HEK293 (cell line): ENCODE measurements at regions not wholly inside any gene's neighbourhood (a gene's known extent, or its start where the extent isn't known, plus 50 kb on each side); places are given as distances from the start of the nearest gene placed in this dataset.

ENCODE experiments used
- GLIS1 ChIP-seq: fragments of 450-650 bp; formaldehyde crosslinking; IDR thresholded peaks from 2 replicates; pipeline ENCODE4 v1.5.1; 2016; ENCODE audit warnings: missing biosample characterization, missing genetic modification characterization
- GLIS2 ChIP-seq: fragments of 450-650 bp; formaldehyde crosslinking; IDR thresholded peaks from 2 replicates; pipeline ENCODE4 v1.5.1; 2016; ENCODE audit warnings: missing biosample characterization, missing genetic modification characterization
- KLF16 ChIP-seq: fragments of 450-650 bp; formaldehyde crosslinking; IDR thresholded peaks from 2 replicates; pipeline ENCODE4 v1.5.1; 2017; ENCODE audit warnings: missing biosample characterization, missing genetic modification characterization
- KLF7 ChIP-seq: fragments of 450-650 bp; formaldehyde crosslinking; IDR thresholded peaks from 2 replicates; pipeline ENCODE4 v1.5.1; 2016; ENCODE audit warnings: missing biosample characterization, missing genetic modification characterization, borderline replicate concordance
- ZBTB17 ChIP-seq: fragments of 450-650 bp; formaldehyde crosslinking; IDR thresholded peaks from 2 replicates; pipeline ENCODE4 v1.5.1; 2016; ENCODE audit warnings: missing biosample characterization, missing genetic modification characterization
- ZBTB7A ChIP-seq: fragments of 450-650 bp; formaldehyde crosslinking; IDR thresholded peaks from 2 replicates; pipeline ENCODE4 v1.5.1; 2016; ENCODE audit warnings: low read depth, missing biosample characterization, missing genetic modification characterization
- ZNF114 ChIP-seq: fragments of 450-650 bp; formaldehyde crosslinking; IDR thresholded peaks from 2 replicates; pipeline ENCODE4 v1.5.0; 2017; ENCODE audit warnings: missing biosample characterization, missing genetic modification characterization
- ZNF24 ChIP-seq: fragments of 450-650 bp; formaldehyde crosslinking; IDR thresholded peaks from 2 replicates; pipeline ENCODE4 v1.5.1; 2016; ENCODE audit warnings: missing biosample characterization, missing genetic modification characterization
- ZNF311 ChIP-seq: fragments of 450-650 bp; formaldehyde crosslinking; IDR thresholded peaks from 2 replicates; pipeline ENCODE4 v1.5.1; 2017; ENCODE audit warnings: missing biosample characterization, missing genetic modification characterization, borderline replicate concordance
- ZNF510 ChIP-seq: fragments of 450-650 bp; formaldehyde crosslinking; IDR thresholded peaks from 2 replicates; pipeline ENCODE4 v1.5.1; 2018; ENCODE audit warnings: mild to moderate bottlenecking, missing genetic modification characterization, missing biosample characterization; ENCODE audit not compliant: insufficient replicate concordance
- ZNF624 ChIP-seq: fragments of 450-650 bp; formaldehyde crosslinking; IDR thresholded peaks from 2 replicates; pipeline ENCODE4 v1.5.1; 2017; ENCODE audit warnings: missing biosample characterization, missing genetic modification characterization
- TF ChIP-seq, protein P1 (sequence below): fragments of 450-650 bp; formaldehyde crosslinking; IDR thresholded peaks from 2 replicates; pipeline ENCODE4 v1.5.1; 2016; ENCODE audit warnings: missing biosample characterization, missing genetic modification characterization

DNA sequence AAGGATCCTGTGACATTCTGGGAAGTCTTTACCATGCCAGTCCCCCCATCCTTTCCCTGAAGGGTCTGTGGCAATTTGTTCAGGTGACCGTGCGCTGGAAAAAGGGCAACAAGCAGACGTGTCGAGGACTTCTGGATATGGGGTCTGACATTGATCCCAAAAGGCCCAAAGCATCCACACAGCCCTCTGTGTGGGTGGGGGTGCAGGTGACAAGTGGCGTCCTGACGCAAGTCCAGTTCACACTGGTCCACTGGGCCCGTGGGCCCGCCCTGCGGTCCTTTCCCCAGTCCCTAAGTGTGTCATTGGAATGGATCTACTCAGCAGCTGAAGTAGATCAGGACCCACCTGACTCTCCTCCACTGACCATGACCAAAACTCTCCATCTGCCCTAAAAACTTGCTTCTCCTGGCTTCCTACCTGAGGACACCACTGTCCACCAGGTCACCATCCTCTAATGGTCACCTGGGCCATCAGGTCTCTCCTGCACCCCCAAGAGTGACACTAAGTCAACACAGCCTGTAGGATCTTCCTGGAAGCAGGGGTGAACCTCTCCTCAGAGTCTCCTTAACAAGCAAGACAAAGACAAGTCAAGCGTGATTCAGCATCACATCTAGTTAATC lies 85.6 kb upstream of the SLC66A3 start:
- no peak for TF ChIP-seq ZNF624 (tag by site-specific recombination)
- no peak for TF ChIP-seq KLF7 (tag by site-specific recombination)
- TF ChIP-seq, protein P1, sequence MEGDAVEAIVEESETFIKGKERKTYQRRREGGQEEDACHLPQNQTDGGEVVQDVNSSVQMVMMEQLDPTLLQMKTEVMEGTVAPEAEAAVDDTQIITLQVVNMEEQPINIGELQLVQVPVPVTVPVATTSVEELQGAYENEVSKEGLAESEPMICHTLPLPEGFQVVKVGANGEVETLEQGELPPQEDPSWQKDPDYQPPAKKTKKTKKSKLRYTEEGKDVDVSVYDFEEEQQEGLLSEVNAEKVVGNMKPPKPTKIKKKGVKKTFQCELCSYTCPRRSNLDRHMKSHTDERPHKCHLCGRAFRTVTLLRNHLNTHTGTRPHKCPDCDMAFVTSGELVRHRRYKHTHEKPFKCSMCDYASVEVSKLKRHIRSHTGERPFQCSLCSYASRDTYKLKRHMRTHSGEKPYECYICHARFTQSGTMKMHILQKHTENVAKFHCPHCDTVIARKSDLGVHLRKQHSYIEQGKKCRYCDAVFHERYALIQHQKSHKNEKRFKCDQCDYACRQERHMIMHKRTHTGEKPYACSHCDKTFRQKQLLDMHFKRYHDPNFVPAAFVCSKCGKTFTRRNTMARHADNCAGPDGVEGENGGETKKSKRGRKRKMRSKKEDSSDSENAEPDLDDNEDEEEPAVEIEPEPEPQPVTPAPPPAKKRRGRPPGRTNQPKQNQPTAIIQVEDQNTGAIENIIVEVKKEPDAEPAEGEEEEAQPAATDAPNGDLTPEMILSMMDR (tag by site-specific recombination), result no peak
- no peak for TF ChIP-seq ZBTB17 (tag by site-specific recombination)
- no peak for TF ChIP-seq ZNF114 (tag by site-specific recombination)
- no peak for TF ChIP-seq ZNF311
- no peak for TF ChIP-seq KLF16 (tag by site-specific recombination)
- TF ChIP-seq ZNF510 (tag by site-specific recombination), result no peak
- TF ChIP-seq ZBTB7A (tag by site-specific recombination), result no peak
- no peak for TF ChIP-seq GLIS1 (tag by site-specific recombination)
- no peak for TF ChIP-seq GLIS2 (tag by site-specific recombination)
- no peak for TF ChIP-seq ZNF24 (tag by site-specific recombination)
